CD4-positive, CD25-positive, alpha-beta regulatory T cell (primary cell): ENCODE measurements at regions not wholly inside any gene's neighbourhood (a gene's known extent, or its start where the extent isn't known, plus 50 kb on each side); places are given as distances from the start of the nearest gene placed in this dataset.

Experiments used
- ATAC-seq, 2 donors: fragments of 150-1000 bp; cut with Tn5 transposase; one replicate each; pipeline ENCODE4 v1.10.0; 2021; ENCODE audit warnings: low read depth in 2 of 2, moderate number of reproducible peaks in 2 of 2, moderate library complexity in 1 of 2
- DNase-seq, 3 donors: peaks; one replicate each; pipeline versions ENCODE4 v3.0.0 to v3.0.0-alpha.2; 2012 to 2022; ENCODE audit warnings: mixed read lengths in 1 of 3
- H3K27ac ChIP-seq: one replicate; pipeline ENCODE4 v1.7.0; 2013; ENCODE audit warnings: mild to moderate bottlenecking, low read length; ENCODE audit not compliant: insufficient read depth, poor library complexity, severe bottlenecking
- H3K27me3 ChIP-seq: one replicate; pipeline ENCODE4 v1.7.0; 2013; ENCODE audit warnings: low read length; ENCODE audit not compliant: control insufficient read depth, insufficient read depth
- H3K36me3 ChIP-seq: one replicate; pipeline ENCODE4 v1.7.0; 2013; ENCODE audit warnings: mild to moderate bottlenecking, low read length, moderate library complexity; ENCODE audit not compliant: control insufficient read depth, insufficient read depth
- H3K4me1 ChIP-seq: 2 replicates; pipeline ENCODE4 v1.7.0; 2013; ENCODE audit warnings: mild to moderate bottlenecking, low read length; ENCODE audit not compliant: insufficient read depth, control insufficient read depth, poor library complexity, severe bottlenecking
- H3K4me3 ChIP-seq: one replicate; pipeline ENCODE4 v1.7.0; 2013; ENCODE audit warnings: low read depth, mild to moderate bottlenecking, low read length, moderate library complexity
- H3K9me3 ChIP-seq, 2 experiments: 1 replicate in 1 of 2; 2 replicates in 1 of 2; pipeline ENCODE4 v1.7.0; 2013; ENCODE audit warnings: low read length in 2 of 2, mild to moderate bottlenecking in 1 of 2, moderate library complexity in 1 of 2; ENCODE audit not compliant: control insufficient read depth in 2 of 2
- H3K27ac Mint-ChIP-seq, 3 donors: one replicate each; pipeline ENCODE4 v1.8.0; 2020 to 2022; ENCODE audit warnings: mild to moderate bottlenecking in 3 of 3, mixed read lengths in 3 of 3, moderate library complexity in 2 of 3
- H3K27me3 Mint-ChIP-seq: one replicate; pipeline ENCODE4 v1.8.0; 2022; ENCODE audit warnings: mild to moderate bottlenecking, mixed read lengths
- H3K36me3 Mint-ChIP-seq: one replicate; pipeline ENCODE4 v1.8.0; 2020; ENCODE audit warnings: mixed read lengths
- H3K4me1 Mint-ChIP-seq, 4 donors: one replicate each; pipeline ENCODE4 v1.8.0; 2020 to 2022; ENCODE audit warnings: mixed read lengths in 4 of 4, mild to moderate bottlenecking in 1 of 4
- H3K4me3 Mint-ChIP-seq, 4 donors: one replicate each; pipeline ENCODE4 v1.8.0; 2020 to 2022; ENCODE audit warnings: mild to moderate bottlenecking in 4 of 4, mixed read lengths in 4 of 4, moderate library complexity in 3 of 4
- H3K9me3 Mint-ChIP-seq, 7 donors: one replicate each; pipeline ENCODE4 v1.8.0; 2020 to 2022; ENCODE audit warnings: mixed read lengths in 7 of 7, mild to moderate bottlenecking in 3 of 7, moderate library complexity in 2 of 7

DNA sequence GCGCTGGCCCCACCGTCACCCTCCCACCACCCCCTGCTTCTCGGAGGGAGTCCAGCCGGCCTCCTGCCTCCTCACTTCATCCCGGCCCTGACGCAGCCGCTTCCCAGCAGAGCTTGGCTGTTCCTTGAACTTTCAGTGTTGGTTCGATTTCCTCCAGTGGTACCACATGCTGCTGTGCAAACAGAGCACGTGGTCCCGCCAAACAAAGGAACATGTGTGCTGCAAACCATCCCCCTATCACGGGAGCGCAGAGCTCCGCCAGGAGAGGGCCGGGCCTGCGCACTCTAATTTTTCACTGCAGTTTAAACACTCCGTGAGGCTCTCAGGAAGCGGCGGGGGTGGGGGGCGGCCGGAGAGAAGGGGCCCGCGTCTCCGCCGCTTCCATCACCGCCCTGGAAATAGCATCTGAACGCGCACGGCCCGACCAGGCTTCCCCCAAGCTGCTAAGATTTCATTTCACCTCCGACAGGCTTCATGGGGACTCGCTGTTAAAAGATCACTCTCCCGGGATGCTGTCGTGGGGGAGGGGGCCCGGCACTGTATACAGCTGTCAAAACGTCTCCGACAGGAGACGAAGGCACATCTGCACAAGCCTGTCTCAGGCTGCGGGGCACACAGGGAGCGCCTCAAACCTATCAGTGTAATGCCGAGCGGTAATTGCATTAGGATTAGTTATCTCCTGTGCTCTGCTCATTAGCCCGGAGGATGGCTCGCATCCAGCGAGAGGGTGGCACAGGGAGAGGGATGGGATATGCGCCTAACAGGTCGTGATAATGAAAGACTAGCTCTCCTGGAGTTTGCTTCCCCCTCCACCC is 269.9 kb upstream of the SORL1-AS1 start:
- H3K4me3 ChIP-seq: no peak overlapping the region

DNA sequence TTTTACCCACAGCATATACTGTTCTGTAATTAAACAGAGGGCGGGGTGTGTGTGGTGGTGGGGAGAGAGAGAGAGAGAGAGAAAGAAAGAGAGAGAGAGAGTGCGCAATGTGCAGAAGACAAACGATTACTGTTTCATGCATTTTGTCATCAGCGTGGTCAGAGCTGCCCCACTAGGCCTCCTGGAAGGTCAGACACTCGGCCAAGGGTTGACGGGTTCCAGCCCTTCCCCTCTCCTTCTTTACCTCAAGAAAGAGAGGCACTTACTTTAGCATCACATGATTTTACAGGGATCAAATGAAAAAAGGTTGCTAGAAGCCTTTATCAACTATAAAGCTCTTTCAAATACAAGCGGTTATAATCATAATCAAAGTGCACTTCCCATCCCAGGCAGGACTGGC is 269.2 kb upstream of the SORL1-AS1 start:
- Histone ChIP-seq H3K36me3 (no peaks in the 10 kb centered on the region), H3K4me3 (no peak overlapping the region), H3K4me1 (no peaks in the 10 kb centered on the region), H3K9me3 (peaks cover 0 to 3% of the 10 kb centered on the region in 2 experiments), H3K27ac (no peak overlapping the region), H3K27me3 (peaks cover 6% of the 10 kb centered on the region)
- DNase-seq: no peak
- Mint-ChIP-seq H3K27me3 (peaks cover 22% of the 10 kb centered on the region), H3K27ac (no peak overlapping the region), H3K9me3 (peaks cover 0 to 10% (median 3%) of the 10 kb centered on the region in 7 donors), H3K4me1 (peaks cover 0 to 3% (median 0%) of the 10 kb centered on the region in 4 donors), H3K36me3 (no peaks in the 10 kb centered on the region), H3K4me3 (no peak overlapping the region)
- ATAC-seq: no peak

More for the DNA sequence above, 269.9 kb upstream of the SORL1-AS1 start:
- Mint-ChIP-seq H3K27ac (no peak overlapping the region), H3K9me3 (peaks cover 0 to 10% (median 3%) of the 10 kb centered on the region in 7 donors), H3K36me3 (no peaks in the 10 kb centered on the region), H3K27me3 (peaks cover 22% of the 10 kb centered on the region), H3K4me1 (peaks cover 0 to 3% (median 0%) of the 10 kb centered on the region in 4 donors), H3K4me3 (no peak overlapping the region)
- ATAC-seq (no peak), DNase-seq (no peak)
- Histone ChIP-seq H3K27ac (no peak overlapping the region), H3K27me3 (peaks cover 6% of the 10 kb centered on the region), H3K4me1 (no peaks in the 10 kb centered on the region), H3K9me3 (peaks cover 0 to 3% of the 10 kb centered on the region in 2 experiments), H3K36me3 (no peaks in the 10 kb centered on the region)

DNA sequence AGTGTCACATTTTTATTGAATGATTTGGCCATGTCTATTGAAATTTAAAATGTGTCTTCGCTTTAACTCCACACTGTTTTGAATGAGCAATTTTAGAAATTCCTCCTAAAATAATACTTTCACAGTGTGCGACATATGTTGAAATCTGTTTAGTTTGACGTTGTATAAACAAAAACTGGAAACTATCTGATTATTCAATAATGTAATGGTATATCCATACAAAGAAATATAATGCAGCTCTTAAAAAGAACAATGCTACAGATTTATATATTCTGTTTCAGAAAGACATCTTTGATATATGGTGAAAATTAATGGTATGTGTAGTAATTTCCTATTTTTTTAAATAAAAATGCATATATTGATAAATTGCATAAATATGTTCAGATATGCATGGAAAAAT is 268.7 kb upstream of the SORL1-AS1 start:
- Histone ChIP-seq H3K27ac (no peak overlapping the region), H3K27me3 (peaks cover 6% of the 10 kb centered on the region), H3K9me3 (peaks cover 0 to 3% of the 10 kb centered on the region in 2 experiments), H3K4me1 (no peaks in the 10 kb centered on the region), H3K4me3 (no peak overlapping the region), H3K36me3 (no peaks in the 10 kb centered on the region)
- Mint-ChIP-seq H3K9me3 (peaks cover 0 to 10% (median 3%) of the 10 kb centered on the region in 7 donors), H3K27me3 (peaks cover 22% of the 10 kb centered on the region), H3K4me1 (peaks cover 0 to 3% (median 0%) of the 10 kb centered on the region in 4 donors), H3K4me3 (no peak overlapping the region), H3K36me3 (no peaks in the 10 kb centered on the region), H3K27ac (no peak overlapping the region)
- DNase-seq (no peak), ATAC-seq (no peak)

DNA sequence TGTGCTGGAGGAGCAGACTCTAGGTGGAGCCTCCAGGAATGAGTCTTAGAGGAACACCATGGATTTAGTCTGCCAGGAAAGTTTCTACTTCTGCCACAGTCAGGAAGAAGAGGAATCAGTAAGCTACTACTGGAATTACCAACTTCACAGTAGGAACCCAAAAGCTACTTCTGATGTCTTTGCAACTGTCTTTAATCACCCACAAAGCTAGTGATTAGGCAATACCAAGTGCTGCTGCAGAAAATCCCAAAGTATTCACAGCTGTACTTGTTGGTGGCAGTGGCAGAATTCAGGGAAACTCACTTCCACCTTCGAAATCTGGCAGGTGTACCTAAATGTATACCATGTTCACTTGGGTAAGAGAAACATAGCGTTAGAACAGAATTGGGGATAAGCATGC is 264.5 kb upstream of the SORL1-AS1 start:
- no peak overlapping the region for H3K27ac Mint-ChIP-seq
- no peak overlapping the region for H3K4me3 Mint-ChIP-seq
- Histone ChIP-seq H3K27me3 (peaks cover 7% of the 10 kb centered on the region), H3K4me3 (no peak overlapping the region), H3K4me1 (no peaks in the 10 kb centered on the region), H3K36me3 (no peaks in the 10 kb centered on the region), H3K27ac (no peak overlapping the region), H3K9me3 (peaks cover 0 to 3% of the 10 kb centered on the region in 2 experiments)
- peaks cover 0 to 2% (median 0%) of the 10 kb centered on the region in 4 donors for H3K4me1 Mint-ChIP-seq
- ATAC-seq (no peak), DNase-seq (no peak)
- H3K9me3 Mint-ChIP-seq: peaks cover 0 to 10% (median 3%) of the 10 kb centered on the region in 7 donors
- H3K27me3 Mint-ChIP-seq: peaks cover 6% of the 10 kb centered on the region
- H3K36me3 Mint-ChIP-seq: no peaks in the 10 kb centered on the region

DNA sequence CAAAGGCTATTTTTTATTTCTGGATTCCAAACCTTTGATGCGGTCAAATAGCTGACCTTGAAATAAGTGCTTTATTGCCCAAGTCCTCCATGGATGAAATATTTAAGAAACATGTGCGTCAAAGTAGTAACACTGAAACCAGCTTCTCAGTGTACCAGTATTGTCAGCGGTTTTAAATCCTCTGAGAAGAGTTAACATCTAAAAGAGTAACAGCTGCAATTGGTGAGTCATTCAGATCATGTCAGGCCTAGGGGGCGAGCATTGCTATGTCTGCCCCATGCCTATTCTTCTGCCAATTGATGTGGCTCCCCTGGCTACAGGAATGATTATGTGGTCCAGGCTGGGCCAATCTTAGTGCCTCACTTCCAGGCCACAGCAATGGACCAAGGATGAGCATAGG is 263.3 kb upstream of the SORL1-AS1 start:
- Mint-ChIP-seq H3K27me3 (no peaks in the 10 kb centered on the region), H3K27ac (peak overlapping the region in 1 of 3 donors; percentile 2), H3K36me3 (no peaks in the 10 kb centered on the region), H3K9me3 (peaks cover 0 to 10% (median 3%) of the 10 kb centered on the region in 7 donors), H3K4me3 (no peak overlapping the region), H3K4me1 (no peaks in the 10 kb centered on the region)
- Histone ChIP-seq H3K27me3 (peaks cover 5% of the 10 kb centered on the region), H3K27ac (no peak overlapping the region), H3K36me3 (no peaks in the 10 kb centered on the region), H3K4me3 (no peak overlapping the region), H3K9me3 (no peaks in the 10 kb centered on the region), H3K4me1 (no peaks in the 10 kb centered on the region)
- DNase-seq: no peak
- ATAC-seq: no peak

DNA sequence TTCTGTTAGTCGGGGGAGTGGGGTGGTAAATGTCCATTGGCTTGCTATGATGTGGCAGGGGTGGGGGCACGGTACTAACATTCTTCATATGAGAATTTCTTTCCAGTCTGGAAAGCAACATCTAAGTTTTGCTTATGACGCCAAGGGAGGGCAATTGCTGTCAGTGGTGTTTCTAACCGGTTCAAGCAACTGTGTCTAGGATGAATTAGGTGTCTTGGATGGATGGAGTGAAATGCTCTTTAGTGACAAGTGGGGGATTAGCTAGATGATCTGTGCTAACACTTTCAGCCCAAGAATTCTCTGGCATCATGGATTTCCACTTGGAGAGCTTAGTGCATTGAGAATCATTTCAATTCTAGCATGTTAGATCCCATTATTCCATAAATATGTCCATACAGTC is 262.6 kb upstream of the SORL1-AS1 start:
- Histone ChIP-seq H3K36me3 (no peaks in the 10 kb centered on the region), H3K27ac (no peak overlapping the region), H3K4me1 (no peaks in the 10 kb centered on the region), H3K4me3 (no peak overlapping the region), H3K9me3 (no peaks in the 10 kb centered on the region), H3K27me3 (peaks cover 3% of the 10 kb centered on the region)
- Mint-ChIP-seq H3K4me1 (no peaks in the 10 kb centered on the region), H3K4me3 (no peak overlapping the region), H3K36me3 (no peaks in the 10 kb centered on the region), H3K27ac (no peak overlapping the region), H3K9me3 (peaks cover 0 to 8% (median under 1%) of the 10 kb centered on the region in 7 donors), H3K27me3 (no peaks in the 10 kb centered on the region)
- ATAC-seq: no peak
- no peak for DNase-seq

DNA sequence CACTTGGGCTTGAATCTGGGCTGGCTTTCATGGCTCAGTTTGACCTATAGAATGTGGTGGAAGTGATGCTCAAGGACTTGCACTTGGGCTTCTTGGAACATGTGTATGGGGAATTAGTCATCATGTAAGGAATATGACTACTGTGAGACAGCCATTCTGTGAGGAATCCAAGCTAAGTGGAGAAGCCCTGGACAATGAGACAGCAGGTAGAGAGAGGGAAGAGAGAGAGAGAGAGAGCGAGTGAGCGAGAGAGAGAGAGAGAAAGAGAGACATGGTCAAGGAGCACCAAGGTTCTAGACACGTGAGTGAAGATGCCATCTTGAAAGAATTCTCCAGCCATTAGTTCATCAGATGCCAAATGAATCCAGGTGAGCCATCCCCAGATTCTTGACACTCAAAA is 261.6 kb upstream of the SORL1-AS1 start:
- no peaks in the 10 kb centered on the region for H3K27me3 Mint-ChIP-seq
- no peak overlapping the region for H3K4me3 Mint-ChIP-seq
- peaks cover 2% of the 10 kb centered on the region for H3K27me3 ChIP-seq
- H3K4me1 ChIP-seq: no peaks in the 10 kb centered on the region
- no peaks in the 10 kb centered on the region for H3K36me3 Mint-ChIP-seq
- H3K9me3 ChIP-seq: no peaks in the 10 kb centered on the region
- H3K4me1 Mint-ChIP-seq: no peaks in the 10 kb centered on the region
- ATAC-seq: no peak
- H3K9me3 Mint-ChIP-seq: peaks cover 0 to 3% (median 0%) of the 10 kb centered on the region in 7 donors
- H3K4me3 ChIP-seq: no peak overlapping the region
- no peak overlapping the region for H3K27ac ChIP-seq
- H3K36me3 ChIP-seq: no peaks in the 10 kb centered on the region
- no peak overlapping the region for H3K27ac Mint-ChIP-seq
- no peak for DNase-seq

DNA sequence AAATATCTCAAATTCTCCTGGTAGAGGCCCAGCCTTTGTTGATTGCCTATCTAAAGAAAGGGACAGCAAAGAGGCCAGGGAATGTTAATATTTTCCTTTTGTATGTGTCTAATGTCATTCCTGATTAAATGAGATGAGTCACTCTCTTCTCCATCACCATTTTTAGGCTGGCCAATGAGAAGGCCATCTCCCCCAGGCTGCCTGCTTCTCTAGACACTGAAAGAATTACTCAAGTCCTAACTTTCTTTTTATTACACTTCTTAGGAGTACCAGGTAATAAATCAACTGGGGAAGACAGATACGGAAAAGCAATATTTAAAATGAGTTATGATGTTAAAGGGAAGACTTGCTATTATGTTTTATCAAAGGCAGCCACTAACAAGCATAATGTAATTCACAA is 259.2 kb upstream of the SORL1-AS1 start:
- Histone ChIP-seq H3K27ac (no peak overlapping the region), H3K4me1 (no peaks in the 10 kb centered on the region), H3K36me3 (no peaks in the 10 kb centered on the region), H3K9me3 (no peaks in the 10 kb centered on the region), H3K4me3 (no peak overlapping the region), H3K27me3 (peaks cover 2% of the 10 kb centered on the region)
- ATAC-seq: no peak
- DNase-seq: no peak
- H3K4me3 Mint-ChIP-seq: no peak overlapping the region
- no peaks in the 10 kb centered on the region for H3K36me3 Mint-ChIP-seq
- H3K9me3 Mint-ChIP-seq: peaks cover 0 to 3% (median 0%) of the 10 kb centered on the region in 7 donors
- H3K27ac Mint-ChIP-seq: no peak overlapping the region
- H3K4me1 Mint-ChIP-seq: no peaks in the 10 kb centered on the region
- no peaks in the 10 kb centered on the region for H3K27me3 Mint-ChIP-seq
